ENCODE measurements at regions not wholly inside any gene's neighbourhood (a gene's known extent, or its start where the extent isn't known, plus 50 kb on each side); places are given as distances from the start of the nearest gene placed in this dataset.

- TF ChIP-seq CTCF (IDR thresholded peaks at IDR 0.05) = no peak
- TF ChIP-seq EZH2 (IDR thresholded peaks at IDR 0.05; ENCODE audit: borderline replicate concordance, insufficient read depth, low read depth, low read length, poor library complexity, severe bottlenecking) = no peak
Measured at GRCh38 chr4:187632260-187632995, 363.1 kb upstream of the ZFP42 start.

Measured in B cell (primary cell).